H9 (cell line): ENCODE measurements at regions not wholly inside any gene's neighbourhood (a gene's known extent, or its start where the extent isn't known, plus 50 kb on each side); places are given as distances from the start of the nearest gene placed in this dataset.

Experiments
- DNase-seq: peaks from one replicate; pipeline ENCODE4 v3.0.0-alpha.2; 2017
- H2AFZ ChIP-seq: one replicate; pipeline ENCODE4 v1.6.1; 2013; ENCODE audit warnings: mild to moderate bottlenecking, low read length, control low read depth, moderate library complexity
- H2AK5ac ChIP-seq: 2 replicates; pipeline ENCODE4 v1.6.1; 2013; ENCODE audit warnings: low read length, control low read depth, mixed read lengths; ENCODE audit not compliant: insufficient read length
- H2BK120ac ChIP-seq: one replicate; pipeline ENCODE4 v1.6.1; 2013; ENCODE audit warnings: low read depth, mild to moderate bottlenecking, low read length, control low read depth, inconsistent platforms; ENCODE audit not compliant: poor library complexity, severe bottlenecking
- H2BK12ac ChIP-seq: 2 replicates; pipeline ENCODE4 v1.6.1; 2013; ENCODE audit warnings: low read length, control low read depth, mixed read lengths, low read depth; ENCODE audit not compliant: insufficient read length
- H2BK15ac ChIP-seq: 2 replicates; pipeline ENCODE4 v1.6.1; 2013; ENCODE audit warnings: low read depth, low read length, control low read depth
- H2BK20ac ChIP-seq: one replicate; pipeline ENCODE4 v1.6.1; 2013; ENCODE audit warnings: low read depth, mild to moderate bottlenecking, low read length, control low read depth, inconsistent platforms; ENCODE audit not compliant: poor library complexity, severe bottlenecking
- H2BK5ac ChIP-seq: 2 replicates; pipeline ENCODE4 v1.6.1; 2013; ENCODE audit warnings: low read length, control low read depth, mixed read lengths; ENCODE audit not compliant: insufficient read length
- H3K14ac ChIP-seq: 2 replicates; pipeline ENCODE4 v1.6.1; 2013; ENCODE audit warnings: low read length, control low read depth; ENCODE audit not compliant: insufficient read depth
- H3K18ac ChIP-seq: 2 replicates; pipeline ENCODE4 v1.6.1; 2013; ENCODE audit warnings: low read depth, mild to moderate bottlenecking, mixed read lengths, low read length, control low read depth; ENCODE audit not compliant: insufficient read length
- H3K23ac ChIP-seq: 2 replicates; pipeline ENCODE4 v1.6.1; 2013; ENCODE audit warnings: low read length, control low read depth, mixed read lengths, low read depth; ENCODE audit not compliant: insufficient read length
- H3K23me2 ChIP-seq: 2 replicates; pipeline ENCODE4 v1.6.1; 2013; ENCODE audit warnings: low read depth, mild to moderate bottlenecking, mixed read lengths, low read length, control low read depth; ENCODE audit not compliant: insufficient read length, poor library complexity, severe bottlenecking
- H3K27ac ChIP-seq: 2 replicates; pipeline ENCODE4 v1.5.1; 2013; ENCODE audit warnings: low read length, control low read depth, mixed read lengths, low read depth; ENCODE audit not compliant: insufficient read length
- H3K27me3 ChIP-seq: 2 replicates; pipeline ENCODE4 v1.6.1; 2013; ENCODE audit warnings: low read length, control low read depth, inconsistent platforms; ENCODE audit not compliant: insufficient read depth
- H3K4ac ChIP-seq: 2 replicates; pipeline ENCODE4 v1.6.1; 2013; ENCODE audit warnings: low read depth, mild to moderate bottlenecking, control low read depth, inconsistent platforms, low read length, moderate library complexity
- H3K4me1 ChIP-seq: 2 replicates; pipeline ENCODE4 v1.6.1; 2013; ENCODE audit warnings: low read length, control low read depth, inconsistent platforms; ENCODE audit not compliant: insufficient read depth
- H3K4me2 ChIP-seq: 2 replicates; pipeline ENCODE4 v1.6.1; 2013; ENCODE audit warnings: low read length, control low read depth, mixed read lengths; ENCODE audit not compliant: insufficient read length, insufficient read depth
- H3K56ac ChIP-seq: 2 replicates; pipeline ENCODE4 v1.6.1; 2013; ENCODE audit warnings: low read depth, mild to moderate bottlenecking, mixed read lengths, low read length, control low read depth; ENCODE audit not compliant: insufficient read length
- H3K79me1 ChIP-seq: 2 replicates; pipeline ENCODE4 v1.6.1; 2013; ENCODE audit warnings: low read depth, mild to moderate bottlenecking, moderate library complexity, low read length, control low read depth, inconsistent platforms; ENCODE audit not compliant: insufficient read depth, poor library complexity, severe bottlenecking
- H3K79me2 ChIP-seq: 2 replicates; pipeline ENCODE4 v1.6.1; 2013; ENCODE audit warnings: low read length, control low read depth, inconsistent platforms; ENCODE audit not compliant: insufficient read depth
- H3K9ac ChIP-seq: 2 replicates; pipeline ENCODE4 v1.6.1; 2013; ENCODE audit warnings: low read length, control low read depth, mixed read lengths; ENCODE audit not compliant: insufficient read length; ENCODE audit errors: extremely low read depth
- H3K9me3 ChIP-seq: one replicate; pipeline ENCODE4 v1.6.1; 2013; ENCODE audit warnings: low read depth, low read length, inconsistent platforms; ENCODE audit not compliant: control insufficient read depth
- H3T11ph ChIP-seq: one replicate; pipeline ENCODE4 v1.6.1; 2013; ENCODE audit warnings: mild to moderate bottlenecking, low read length, control low read depth, inconsistent platforms
- H4K20me1 ChIP-seq: one replicate; pipeline ENCODE4 v1.6.1; 2013; ENCODE audit not compliant: control insufficient read depth, insufficient read length, insufficient read depth
- H4K5ac ChIP-seq: 2 replicates; pipeline ENCODE4 v1.6.1; 2013; ENCODE audit warnings: low read depth, mild to moderate bottlenecking, mixed read lengths, low read length, control low read depth; ENCODE audit not compliant: insufficient read length
- H4K8ac ChIP-seq: replicated peaks from 2 replicates; pipeline ENCODE4 v1.6.1; 2013; ENCODE audit warnings: low read length, control low read depth, mixed read lengths, low read depth; ENCODE audit not compliant: insufficient read length
- H4K91ac ChIP-seq: 2 replicates; pipeline ENCODE4 v1.6.1; 2013; ENCODE audit warnings: low read depth, mild to moderate bottlenecking, moderate library complexity, mixed read lengths, low read length, control low read depth; ENCODE audit not compliant: insufficient read length
- H3K27ac Mint-ChIP-seq, 3 experiments: 2 replicates in 2 of 3; 3 replicates in 1 of 3; pipeline ENCODE4 v1.8.0; 2020 to 2021; ENCODE audit warnings: mixed read lengths in 3 of 3, mild to moderate bottlenecking in 1 of 3, moderate library complexity in 1 of 3
- H3K27me3 Mint-ChIP-seq: 2 replicates; pipeline ENCODE4 v1.8.0; 2021; ENCODE audit warnings: low read depth, mild to moderate bottlenecking, moderate library complexity, mixed read lengths
- H3K36me3 Mint-ChIP-seq, 3 experiments: 2 replicates in 2 of 3; 3 replicates in 1 of 3; pipeline ENCODE4 v1.8.0; 2020 to 2021; ENCODE audit warnings: low read depth in 3 of 3, mixed read lengths in 3 of 3; ENCODE audit not compliant: insufficient read depth in 1 of 3
- H3K4me1 Mint-ChIP-seq, 2 experiments: 2 replicates each; pipeline ENCODE4 v1.8.0; 2020; ENCODE audit warnings: mixed read lengths in 2 of 2
- H3K4me3 Mint-ChIP-seq, 2 experiments: 2 replicates in 1 of 2; 3 replicates in 1 of 2; pipeline ENCODE4 v1.8.0; 2020 to 2021; ENCODE audit warnings: mild to moderate bottlenecking in 2 of 2, mixed read lengths in 2 of 2, moderate library complexity in 1 of 2
- H3K9me3 Mint-ChIP-seq, 2 experiments: 2 replicates in 1 of 2; 3 replicates in 1 of 2; pipeline ENCODE4 v1.8.0; 2020; ENCODE audit warnings: mild to moderate bottlenecking in 2 of 2, mixed read lengths in 2 of 2, moderate library complexity in 1 of 2
- WGBS: extraction: QIAGEN DNeasy Blood & Tissue Kit; methylation state at CpG from one replicate; pipeline ENCODE4 v1.1.7; 2013; ENCODE audit warnings: missing lambda C conversion rate, low lambda C conversion rate, mixed read lengths; ENCODE audit not compliant: insufficient read length; ENCODE audit errors: extremely low coverage; 5-methylcytosine and 5-hydroxymethylcytosine counted together
- TF ChIP-seq, protein P1 (sequence below): fragments of 200-600 bp; sonication (generic); conservative IDR thresholded peaks from 3 replicates; pipeline ENCODE4 v1.8.0; 2021; ENCODE audit warnings: antibody characterized with exemption, mild to moderate bottlenecking

DNA sequence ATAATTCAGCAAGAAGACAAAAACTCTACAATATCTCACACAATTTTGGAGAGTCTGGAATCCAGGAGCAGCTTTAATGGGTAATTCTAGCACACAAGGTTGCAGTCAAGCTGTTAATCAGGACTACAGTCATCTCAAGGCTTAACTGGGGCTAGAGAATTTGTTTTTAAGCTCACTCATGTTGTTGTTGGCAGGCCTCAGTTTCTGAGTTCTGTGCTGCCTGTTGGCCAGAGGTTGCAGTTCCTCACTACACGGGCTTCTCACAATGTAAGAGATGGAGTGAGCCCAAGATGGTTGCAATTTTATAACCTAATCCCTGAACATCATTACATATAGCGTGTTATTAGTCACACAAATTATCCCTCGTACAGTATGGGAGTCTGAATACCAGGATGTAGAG is 50.6 kb upstream of the TMEFF2 start:
- H2BK20ac ChIP-seq: no peak overlapping the region
- H3K27ac Mint-ChIP-seq: no peak overlapping the region
- H3K14ac ChIP-seq: no peak overlapping the region
- H2AFZ ChIP-seq: no peak overlapping the region
- no peak overlapping the region for H3T11ph ChIP-seq
- no peaks in the 10 kb centered on the region for H3K27me3 ChIP-seq
- H3K4me2 ChIP-seq: no peak overlapping the region
- H3K27ac ChIP-seq: no peak overlapping the region
- H3K36me3 Mint-ChIP-seq: no peaks in the 10 kb centered on the region
- H3K4me1 ChIP-seq: no peaks in the 10 kb centered on the region
- no peaks in the 10 kb centered on the region for H4K20me1 ChIP-seq
- TF ChIP-seq, protein P1, sequence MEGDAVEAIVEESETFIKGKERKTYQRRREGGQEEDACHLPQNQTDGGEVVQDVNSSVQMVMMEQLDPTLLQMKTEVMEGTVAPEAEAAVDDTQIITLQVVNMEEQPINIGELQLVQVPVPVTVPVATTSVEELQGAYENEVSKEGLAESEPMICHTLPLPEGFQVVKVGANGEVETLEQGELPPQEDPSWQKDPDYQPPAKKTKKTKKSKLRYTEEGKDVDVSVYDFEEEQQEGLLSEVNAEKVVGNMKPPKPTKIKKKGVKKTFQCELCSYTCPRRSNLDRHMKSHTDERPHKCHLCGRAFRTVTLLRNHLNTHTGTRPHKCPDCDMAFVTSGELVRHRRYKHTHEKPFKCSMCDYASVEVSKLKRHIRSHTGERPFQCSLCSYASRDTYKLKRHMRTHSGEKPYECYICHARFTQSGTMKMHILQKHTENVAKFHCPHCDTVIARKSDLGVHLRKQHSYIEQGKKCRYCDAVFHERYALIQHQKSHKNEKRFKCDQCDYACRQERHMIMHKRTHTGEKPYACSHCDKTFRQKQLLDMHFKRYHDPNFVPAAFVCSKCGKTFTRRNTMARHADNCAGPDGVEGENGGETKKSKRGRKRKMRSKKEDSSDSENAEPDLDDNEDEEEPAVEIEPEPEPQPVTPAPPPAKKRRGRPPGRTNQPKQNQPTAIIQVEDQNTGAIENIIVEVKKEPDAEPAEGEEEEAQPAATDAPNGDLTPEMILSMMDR: no peak
- no peaks in the 10 kb centered on the region for H3K4me1 Mint-ChIP-seq
- no peaks in the 10 kb centered on the region for H3K23me2 ChIP-seq
- no peak overlapping the region for H3K23ac ChIP-seq
- no peak overlapping the region for H2BK12ac ChIP-seq
- no peaks in the 10 kb centered on the region for H3K79me1 ChIP-seq
- H3K56ac ChIP-seq: no peak overlapping the region
- H3K9me3 Mint-ChIP-seq: no peaks in the 10 kb centered on the region
- no peaks in the 10 kb centered on the region for H3K9me3 ChIP-seq
- no peak overlapping the region for H2AK5ac ChIP-seq
- no peaks in the 10 kb centered on the region for H3K79me2 ChIP-seq
- no peak overlapping the region for H3K9ac ChIP-seq
- H2BK120ac ChIP-seq: no peak overlapping the region
- H3K18ac ChIP-seq: no peak overlapping the region
- H2BK5ac ChIP-seq: no peak overlapping the region
- no peak for DNase-seq
- H4K8ac ChIP-seq: no peak overlapping the region
- H4K91ac ChIP-seq: no peak overlapping the region
- no peak overlapping the region for H4K5ac ChIP-seq
- no peak overlapping the region for H3K4me3 Mint-ChIP-seq
- no peaks in the 10 kb centered on the region for H3K27me3 Mint-ChIP-seq
- H3K4ac ChIP-seq: no peak overlapping the region
- no peak overlapping the region for H2BK15ac ChIP-seq
- no CpG with 5 or more reads among the region's 3 CpGs for WGBS
